ENCODE measurements at regions not wholly inside any gene's neighbourhood (a gene's known extent, or its start where the extent isn't known, plus 50 kb on each side); places are given as distances from the start of the nearest gene placed in this dataset.

- no peak for TF ChIP-seq TAF1 (IDR thresholded peaks at IDR 0.05; ENCODE audit: borderline replicate concordance, insufficient read depth, low read length)
- no peak for TF ChIP-seq REST (IDR thresholded peaks at IDR 0.05; ENCODE audit: insufficient read depth in 1 of 2, low read depth in 2 of 2, low read length in 2 of 2)
- no peak for TF ChIP-seq SIN3A (IDR thresholded peaks at IDR 0.05; ENCODE audit: borderline replicate concordance, insufficient read depth, low read length)
- no peak for TF ChIP-seq POLR2AphosphoS5 (IDR thresholded peaks at IDR 0.05; ENCODE audit: low read depth, low read length)
- TF ChIP-seq FOXP2 (optimal IDR thresholded peaks at IDR 0.05; ENCODE audit: borderline replicate concordance, extremely low read depth, extremely low read length, insufficient read depth), result no peak
Observed at GRCh38 chr6:67886036-67886707, 748.9 kb upstream of the ADGRB3 start.
